NOMO-1 treated with dmso at 0.1 percent for 144 hours (cell line): ENCODE measurements at regions not wholly inside any gene's neighbourhood (a gene's known extent, or its start where the extent isn't known, plus 50 kb on each side); places are given as distances from the start of the nearest gene placed in this dataset.
A peak's percentile ranks its signal among the peaks of the same experiment; 100 is the strongest.

Source experiments
- DNase-seq: peaks from one replicate; lab custom pipeline; 2025; ENCODE audit not compliant: unreplicated experiment; lab: John Stamatoyannopoulos, UW

GRCh38 chr1:17904290-17904689 is 149.2 kb downstream of the ACTL8 start:
- DNase-seq, result no peak

GRCh38 chr1:17907999-17908398 is 152.9 kb downstream of the ACTL8 start:
- no peak for DNase-seq

DNA sequence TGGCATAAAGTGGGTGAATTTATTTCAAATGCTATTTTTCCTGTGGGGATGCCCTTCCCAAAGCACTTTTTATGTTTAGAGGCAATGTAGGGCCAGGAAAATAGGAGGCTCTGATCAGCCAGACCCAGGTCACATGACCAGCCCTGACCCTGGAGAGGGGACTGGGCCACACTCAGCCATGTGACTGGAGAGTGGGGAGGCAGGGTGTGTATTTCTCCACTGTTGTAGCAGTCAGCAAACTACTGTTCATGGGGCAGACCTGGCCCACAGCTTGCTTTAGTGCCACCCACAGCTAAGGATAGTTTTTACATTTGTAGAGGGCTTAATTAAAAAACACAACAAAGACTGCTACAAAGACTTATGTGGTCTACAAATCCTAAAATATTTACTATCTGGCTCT is 153.8 kb downstream of the ACTL8 start:
- no peak for DNase-seq

DNA sequence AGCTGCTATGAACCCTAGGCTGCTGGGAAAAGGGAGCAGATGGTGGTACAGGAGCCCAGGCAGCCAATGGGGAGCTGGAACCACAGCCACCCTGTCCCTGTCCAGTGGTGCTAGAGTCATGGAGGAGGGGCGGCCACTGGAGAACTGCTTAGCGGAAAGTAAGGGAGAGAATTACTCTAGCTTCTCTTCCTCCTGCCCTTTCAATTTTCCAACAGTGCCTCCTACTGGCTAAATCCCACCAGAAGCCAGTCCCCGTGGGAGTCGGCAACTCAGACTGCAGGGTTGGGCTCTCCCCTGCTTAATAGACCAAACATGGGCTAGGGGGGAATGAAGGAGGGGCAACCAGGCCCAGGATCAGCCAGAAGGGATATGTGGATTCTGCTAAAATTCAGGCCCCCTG is 154.5 kb downstream of the ACTL8 start:
- no peak for DNase-seq

- DNase-seq, result no peak
Measured at GRCh38 chr1:17911791-17912190, 156.7 kb downstream of the ACTL8 start.

DNA sequence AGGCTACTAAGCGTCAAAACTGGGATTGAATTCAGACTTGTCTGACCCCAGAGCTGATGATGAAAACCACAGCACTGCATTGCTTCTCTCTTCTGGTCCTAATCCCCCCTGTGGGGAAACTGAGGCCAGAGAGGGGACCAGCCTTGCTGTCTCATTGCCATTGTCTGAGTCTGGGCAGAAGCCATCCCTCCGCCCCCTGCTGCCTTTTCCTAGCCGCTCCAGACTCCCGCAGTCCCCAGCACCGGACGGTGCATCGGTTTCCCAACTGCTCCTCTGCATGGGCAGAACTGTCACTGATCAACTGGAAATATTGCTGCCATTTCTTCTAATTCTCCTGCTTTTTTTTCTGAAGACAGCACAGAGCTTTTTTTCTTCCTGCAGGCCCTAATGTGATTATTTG is 157.4 kb downstream of the ACTL8 start:
- DNase-seq, result no peak

- no peak for DNase-seq
Measured at GRCh38 chr1:17913326-17914115, 158.4 kb downstream of the ACTL8 start.

- no peak for DNase-seq
Measured at GRCh38 chr1:17914131-17914530, 159.0 kb downstream of the ACTL8 start.

DNA sequence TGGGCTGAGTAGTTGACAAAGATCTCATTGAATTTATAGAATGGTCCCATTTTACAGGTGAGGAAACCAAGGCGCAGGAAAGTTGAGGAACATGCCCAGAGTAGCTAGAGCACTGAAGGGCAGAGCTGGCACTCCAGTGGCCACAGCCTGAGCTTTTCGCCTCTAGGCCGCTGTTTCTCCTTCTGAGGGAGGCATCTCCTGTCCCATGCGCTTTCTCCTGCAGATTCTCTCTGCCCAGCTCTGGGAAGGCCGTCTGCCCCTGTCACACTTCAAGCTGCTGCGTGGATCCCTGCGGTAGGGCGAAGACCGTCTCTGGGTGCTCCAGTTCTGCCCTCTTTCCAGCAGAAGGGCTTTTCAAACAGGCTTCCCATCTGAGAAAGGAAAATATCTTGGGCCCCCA is 159.9 kb downstream of the ACTL8 start:
- no peak for DNase-seq

DNA sequence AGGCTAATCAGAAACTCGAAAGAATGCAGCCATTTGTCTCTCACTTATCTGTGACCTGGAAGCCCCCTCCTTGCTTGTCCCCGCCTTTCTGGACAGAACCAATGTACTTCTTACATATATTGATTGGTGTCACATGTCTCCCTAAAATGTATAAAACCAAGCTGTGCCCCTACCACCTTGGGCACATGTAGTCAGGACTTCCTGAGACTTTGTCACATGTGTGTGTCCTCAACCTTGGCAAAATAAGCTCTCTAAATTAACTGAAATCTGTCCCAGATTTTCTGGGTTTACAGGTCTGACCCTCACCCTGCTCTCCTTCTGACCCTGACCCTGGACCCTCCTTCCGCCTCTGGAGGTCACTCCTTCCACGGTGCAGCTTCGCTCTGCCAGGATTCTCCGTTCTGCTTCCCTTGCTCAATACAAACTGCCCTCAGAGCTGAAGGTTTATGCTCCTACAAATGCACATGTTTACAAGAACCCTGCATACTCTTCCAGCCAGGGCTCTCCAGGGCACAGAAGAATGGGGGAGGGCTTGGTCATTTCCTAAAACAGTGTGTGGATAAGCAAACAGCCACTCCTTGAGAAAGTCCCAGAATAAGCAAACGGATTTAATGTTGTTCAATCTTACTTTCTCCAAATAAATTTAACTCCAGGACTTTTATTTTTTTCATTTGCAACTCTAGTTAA is 160.5 kb downstream of the ACTL8 start:
- DNase-seq, result no peak

DNA sequence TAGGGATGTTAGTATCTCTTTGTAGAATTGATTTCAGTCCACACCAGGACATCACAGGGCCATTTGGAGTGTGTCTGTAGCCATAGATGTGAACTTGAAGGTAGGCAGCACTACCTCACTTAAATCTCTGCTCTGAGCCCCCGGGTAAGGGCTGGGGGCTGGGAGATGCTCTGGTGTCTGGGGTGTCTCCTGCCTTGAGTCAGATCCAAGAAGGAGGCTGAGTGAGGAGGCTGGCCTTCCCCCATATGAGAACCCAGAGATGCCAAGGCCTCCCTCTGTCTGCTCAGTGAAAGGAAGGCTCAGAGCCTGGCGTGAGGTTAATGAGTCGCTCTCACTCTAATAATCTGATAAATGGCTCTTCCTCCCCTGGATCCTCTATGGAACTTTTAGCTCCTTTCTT is 161.6 kb downstream of the ACTL8 start:
- no peak for DNase-seq

GRCh38 chr1:17919525-17920439 is 164.6 kb downstream of the ACTL8 start:
- no peak for DNase-seq

DNA sequence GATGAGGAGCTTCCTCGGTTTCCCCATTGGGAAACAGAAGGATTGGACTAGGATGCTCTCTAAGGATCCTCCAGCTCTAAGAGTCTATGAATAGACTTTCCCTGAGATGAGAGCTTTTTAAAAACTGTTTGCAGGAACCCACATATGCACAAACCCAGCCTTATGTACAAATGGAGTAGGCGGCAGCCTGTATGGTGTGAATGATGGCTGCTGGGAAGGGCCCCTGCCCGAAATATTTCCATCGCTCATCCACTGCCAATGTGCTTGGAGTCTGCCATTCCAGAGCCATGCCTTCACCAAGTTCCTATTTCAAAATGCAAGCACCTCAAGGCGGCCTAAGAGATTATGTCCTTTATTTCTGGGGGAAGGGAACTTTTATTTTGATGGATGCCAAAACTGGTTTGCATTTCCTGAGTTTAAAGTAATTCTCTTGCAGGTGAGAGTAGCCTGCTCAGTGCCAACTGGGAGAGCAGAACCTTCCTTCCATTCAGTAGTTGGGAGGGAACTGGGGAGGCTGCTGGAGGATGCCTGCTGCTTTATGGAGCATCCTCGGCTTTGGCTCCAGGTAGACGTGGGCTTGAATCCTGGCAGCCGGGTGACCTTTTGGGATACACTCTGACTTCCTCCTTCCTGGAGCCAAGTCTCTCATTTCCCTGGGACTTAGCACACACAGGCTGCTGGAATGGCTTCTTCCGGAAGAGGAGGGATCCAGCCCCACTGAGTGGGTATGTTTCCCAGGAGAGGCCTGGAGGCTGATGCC is 165.9 kb downstream of the ACTL8 start:
- DNase-seq, result no peak

DNA sequence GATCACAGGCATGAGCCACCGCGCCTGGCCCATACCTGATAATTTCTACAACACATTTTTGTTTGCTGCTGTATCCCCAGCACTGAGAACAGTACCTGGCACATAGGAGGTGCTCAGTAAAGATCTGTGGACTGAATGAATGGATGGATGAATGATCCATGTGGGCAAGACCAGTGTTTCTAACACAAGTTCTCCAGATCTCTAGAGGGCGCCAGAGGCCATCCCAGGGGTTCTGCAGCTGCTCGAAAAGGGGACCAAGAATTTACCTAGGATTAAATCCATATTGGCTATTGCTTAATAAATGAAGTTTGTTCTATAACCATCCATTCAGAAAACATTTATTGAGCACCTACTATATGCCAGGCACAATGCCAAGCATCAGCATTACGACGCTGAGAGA is 167.7 kb downstream of the ACTL8 start:
- peak; percentile 8 for DNase-seq

DNA sequence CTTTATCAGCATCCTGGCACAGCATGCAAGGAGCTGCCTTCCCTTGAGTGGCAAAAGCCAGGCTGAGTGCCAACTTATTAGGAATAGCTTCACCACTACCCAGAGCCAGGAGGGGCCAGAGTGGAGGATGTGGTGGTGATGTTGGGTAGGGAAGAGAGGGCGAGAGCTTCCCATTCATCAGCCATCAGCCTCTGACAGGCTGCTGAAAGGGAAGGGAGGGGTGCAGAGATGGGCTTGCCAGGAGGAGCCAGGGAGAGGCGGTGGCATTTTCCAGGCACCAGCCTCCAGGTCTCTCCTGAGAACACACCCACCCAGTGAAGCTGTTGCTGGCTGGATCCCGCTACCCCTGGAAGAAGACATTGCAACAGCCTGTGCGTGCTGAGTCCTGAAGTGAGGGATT is 168.5 kb downstream of the ACTL8 start:
- DNase-seq, result no peak

DNA sequence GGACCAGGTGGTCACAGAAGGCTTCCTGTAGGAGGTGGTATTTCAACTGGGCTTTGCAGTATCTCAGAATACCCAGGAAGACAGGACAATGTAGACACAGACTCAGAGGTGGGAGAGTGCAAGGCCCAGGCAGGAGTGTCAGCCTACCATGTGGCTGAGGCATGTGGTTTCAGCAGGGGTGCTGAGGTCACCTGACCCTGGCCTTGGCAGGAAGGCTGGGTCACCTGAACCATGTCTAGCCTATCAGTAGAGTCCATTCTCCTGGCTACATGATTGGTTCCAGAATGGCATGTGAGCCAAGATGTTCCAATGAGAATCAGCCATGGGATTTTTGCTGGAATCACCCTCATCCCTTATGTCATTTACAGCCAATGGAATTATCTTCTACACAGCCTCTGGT is 169.4 kb downstream of the ACTL8 start:
- no peak for DNase-seq

DNA sequence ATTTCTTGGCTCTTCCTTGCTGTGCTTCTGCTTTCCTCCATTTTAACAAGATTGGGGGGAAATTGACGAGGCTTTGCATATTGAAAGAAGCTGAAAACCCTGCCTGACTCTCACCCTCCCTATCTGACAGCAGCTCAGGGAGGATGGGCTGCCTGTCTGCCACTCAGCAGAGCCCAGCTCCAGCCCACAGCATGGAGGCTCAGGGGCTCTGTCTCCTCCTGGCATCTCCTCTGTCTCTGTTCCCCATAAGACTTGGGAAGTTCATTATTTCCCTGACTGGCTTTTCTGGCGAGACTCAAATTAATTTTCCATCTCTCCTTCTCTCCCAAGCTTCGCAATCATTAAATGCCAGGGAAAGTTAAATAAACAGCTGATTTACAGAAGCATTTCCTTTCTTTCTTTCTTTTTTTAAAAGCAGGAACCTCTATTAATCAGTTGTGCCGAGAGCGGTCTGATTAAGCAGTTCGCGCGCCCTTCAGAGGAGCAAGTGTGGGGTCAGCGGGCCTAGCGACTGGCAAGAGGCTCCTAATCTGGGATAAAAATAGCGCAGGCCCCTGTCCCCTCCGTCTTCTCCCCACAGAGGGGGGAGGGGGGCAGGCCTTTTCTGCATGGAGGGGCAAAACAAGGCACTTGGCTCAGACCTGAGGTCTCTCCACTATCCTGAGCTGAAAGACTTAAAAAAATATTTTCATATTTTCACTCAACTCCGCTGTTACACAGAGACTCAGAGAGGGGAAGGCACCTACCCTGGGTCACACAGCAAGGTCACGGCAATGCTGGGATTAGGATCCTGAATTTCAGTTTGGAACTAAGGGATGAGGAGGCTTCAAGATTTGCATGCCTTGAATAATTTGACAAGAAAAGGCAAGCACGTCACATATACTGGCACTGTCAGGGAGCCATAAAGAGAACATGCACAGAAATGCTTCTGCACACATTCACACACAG is 170.4 kb downstream of the ACTL8 start:
- no peak for DNase-seq

- no peak for DNase-seq
Measured at GRCh38 chr1:17926906-17927305, 171.8 kb downstream of the ACTL8 start.

DNA sequence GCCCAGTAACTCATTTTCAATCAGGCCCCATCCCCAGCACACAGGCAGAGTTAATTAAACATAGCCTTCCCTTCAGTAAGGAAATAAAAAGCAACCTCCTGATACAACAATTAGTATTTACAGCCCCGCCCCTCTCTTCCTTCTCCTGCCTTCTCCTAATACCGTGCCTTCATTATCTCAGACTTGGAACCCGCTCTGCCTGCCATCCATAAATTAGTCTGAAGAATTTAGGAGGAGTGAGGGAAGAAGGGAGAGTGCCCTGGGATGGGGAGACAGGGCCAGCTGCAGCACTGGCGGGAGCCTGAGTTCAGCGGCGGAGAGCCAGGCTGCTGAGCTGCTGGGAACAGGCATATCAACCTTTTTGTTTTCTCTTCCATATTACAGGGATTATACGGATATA is 172.8 kb downstream of the ACTL8 start:
- no peak for DNase-seq

GRCh38 chr1:17929224-17929623 is 174.1 kb downstream of the ACTL8 start:
- DNase-seq, result no peak
